ENCODE measurements at regions not wholly inside any gene's neighbourhood (a gene's known extent, or its start where the extent isn't known, plus 50 kb on each side); places are given as distances from the start of the nearest gene placed in this dataset.

DNA sequence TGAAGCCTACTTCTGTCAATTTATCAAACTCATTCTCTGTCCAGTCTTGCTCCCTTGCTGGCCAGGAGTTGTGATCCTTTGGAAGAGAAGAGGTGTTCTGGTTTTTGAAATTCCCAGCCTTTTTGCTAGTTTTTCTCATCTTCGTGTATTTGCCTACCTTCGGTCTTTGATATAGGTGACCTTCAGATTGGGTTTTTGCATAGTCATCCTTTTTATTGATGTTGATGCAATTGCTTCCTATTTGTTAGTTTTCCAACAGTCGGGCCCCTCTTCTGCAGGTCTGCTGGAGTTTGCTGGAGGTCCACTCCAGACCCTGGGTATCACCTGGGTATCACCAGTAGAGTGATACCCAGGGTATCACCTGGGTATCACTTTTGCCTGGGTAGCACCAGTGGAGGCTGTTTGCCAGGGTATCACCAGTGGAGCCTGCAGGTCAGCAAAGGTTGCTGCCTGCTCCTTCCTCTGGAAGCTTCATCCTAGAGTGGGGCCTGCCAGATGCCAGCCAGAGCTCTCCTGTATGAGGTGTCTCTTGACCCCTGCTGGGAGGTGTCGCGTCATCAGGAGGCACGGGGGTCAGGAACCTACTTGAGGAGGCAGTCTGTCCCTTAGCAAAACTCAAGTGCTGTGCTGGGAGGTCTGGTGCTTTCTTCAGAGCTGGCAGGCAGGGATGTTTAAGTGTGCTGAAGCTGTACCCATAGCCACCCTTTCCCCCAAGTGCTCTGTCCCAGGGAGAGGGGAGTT, 684.2 kb downstream of the PCDH18 start:
- no peaks in the 10 kb centered on the region for H3K9me3 ChIP-seq
- ATAC-seq (no peak), DNase-seq (no peak)
- intact Hi-C loops (cut with DNase I) = no loop called here
- no peak overlapping the region for H3K4me3 ChIP-seq
- TF ChIP-seq, protein P1, sequence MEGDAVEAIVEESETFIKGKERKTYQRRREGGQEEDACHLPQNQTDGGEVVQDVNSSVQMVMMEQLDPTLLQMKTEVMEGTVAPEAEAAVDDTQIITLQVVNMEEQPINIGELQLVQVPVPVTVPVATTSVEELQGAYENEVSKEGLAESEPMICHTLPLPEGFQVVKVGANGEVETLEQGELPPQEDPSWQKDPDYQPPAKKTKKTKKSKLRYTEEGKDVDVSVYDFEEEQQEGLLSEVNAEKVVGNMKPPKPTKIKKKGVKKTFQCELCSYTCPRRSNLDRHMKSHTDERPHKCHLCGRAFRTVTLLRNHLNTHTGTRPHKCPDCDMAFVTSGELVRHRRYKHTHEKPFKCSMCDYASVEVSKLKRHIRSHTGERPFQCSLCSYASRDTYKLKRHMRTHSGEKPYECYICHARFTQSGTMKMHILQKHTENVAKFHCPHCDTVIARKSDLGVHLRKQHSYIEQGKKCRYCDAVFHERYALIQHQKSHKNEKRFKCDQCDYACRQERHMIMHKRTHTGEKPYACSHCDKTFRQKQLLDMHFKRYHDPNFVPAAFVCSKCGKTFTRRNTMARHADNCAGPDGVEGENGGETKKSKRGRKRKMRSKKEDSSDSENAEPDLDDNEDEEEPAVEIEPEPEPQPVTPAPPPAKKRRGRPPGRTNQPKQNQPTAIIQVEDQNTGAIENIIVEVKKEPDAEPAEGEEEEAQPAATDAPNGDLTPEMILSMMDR (IDR thresholded peaks at IDR 0.05) = no peak
- H3K27me3 ChIP-seq (ENCODE audit: low read depth) = no peaks in the 10 kb centered on the region
- no peak overlapping the region for H3K27ac ChIP-seq
- H3K36me3 ChIP-seq = no peaks in the 10 kb centered on the region
- no peaks in the 10 kb centered on the region for H3K4me1 ChIP-seq

DNA sequence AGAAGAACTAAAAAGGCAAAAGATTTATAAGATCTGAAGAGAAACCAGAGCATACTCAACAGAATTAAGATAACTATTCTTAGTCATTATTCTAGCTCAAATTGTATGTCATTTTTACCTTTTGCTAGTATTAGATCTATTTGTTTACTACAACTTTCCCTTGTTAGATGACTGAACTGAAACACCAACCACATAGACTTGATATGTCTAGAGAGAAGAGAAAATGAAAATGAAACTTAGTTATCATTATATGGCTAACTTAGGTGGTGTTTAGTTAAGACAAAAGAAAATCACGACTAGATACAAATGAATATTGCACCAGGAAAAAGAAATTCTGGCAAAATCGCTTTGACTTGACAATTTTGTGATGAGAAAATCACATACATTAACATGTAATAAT, 690.8 kb downstream of the PCDH18 start:
- H3K27ac ChIP-seq = no peak overlapping the region
- no peaks in the 10 kb centered on the region for H3K27me3 ChIP-seq (ENCODE audit: low read depth)
- no peaks in the 10 kb centered on the region for H3K9me3 ChIP-seq
- H3K4me1 ChIP-seq = no peaks in the 10 kb centered on the region
- H3K36me3 ChIP-seq = no peaks in the 10 kb centered on the region
- DNase-seq (no peak), ATAC-seq (no peak)
- H3K4me3 ChIP-seq = no peak overlapping the region
- TF ChIP-seq, protein P1 (IDR thresholded peaks at IDR 0.05) = no peak
- intact Hi-C loops (cut with DNase I) = no loop called here

DNA sequence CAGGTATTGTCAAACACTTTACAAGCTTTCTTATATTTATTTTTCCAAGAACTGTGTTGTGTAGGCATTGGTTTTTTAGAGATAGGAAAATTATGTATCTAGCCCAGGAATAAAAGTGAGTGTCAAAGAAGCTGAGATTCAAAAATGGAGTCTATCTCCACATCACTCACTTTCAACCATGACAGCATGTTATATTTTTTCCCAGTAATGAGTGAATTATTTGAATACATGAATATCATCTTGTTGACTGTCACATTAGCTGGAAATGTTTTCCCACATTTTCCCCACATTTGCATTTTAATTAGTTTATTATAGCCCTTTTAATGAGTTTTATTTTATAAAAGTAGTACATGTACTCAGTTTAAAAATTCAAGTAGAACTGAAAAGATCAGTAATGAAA, 693.7 kb downstream of the PCDH18 start:
- no peak overlapping the region for H3K4me3 ChIP-seq
- no peaks in the 10 kb centered on the region for H3K36me3 ChIP-seq
- H3K9me3 ChIP-seq = no peaks in the 10 kb centered on the region
- TF ChIP-seq, protein P1 (IDR thresholded peaks at IDR 0.05) = no peak
- DNase-seq (no peak), ATAC-seq (no peak)
- H3K27me3 ChIP-seq (ENCODE audit: low read depth) = no peaks in the 10 kb centered on the region
- H3K4me1 ChIP-seq = no peaks in the 10 kb centered on the region
- intact Hi-C loops (cut with DNase I) = no loop called here
- H3K27ac ChIP-seq = no peak overlapping the region

DNA sequence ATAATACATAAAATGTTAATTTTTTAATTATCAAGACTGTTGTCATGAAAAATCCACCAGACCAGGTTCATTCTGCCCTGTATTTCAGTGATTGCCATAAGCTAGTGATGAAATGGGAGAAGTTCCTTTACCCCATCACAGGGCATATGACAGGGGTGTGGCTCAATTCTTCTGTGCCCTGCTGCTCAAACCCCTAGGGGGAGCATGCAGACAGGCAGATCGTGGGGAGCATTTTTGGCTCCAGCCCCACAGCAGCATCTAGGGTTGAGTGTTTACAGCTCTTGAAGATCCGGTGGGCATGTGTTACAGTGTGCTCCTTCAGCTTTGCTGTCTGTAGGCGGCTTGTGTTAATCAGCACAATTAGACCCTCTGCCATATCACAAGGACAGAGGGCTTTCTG, 700.7 kb downstream of the PCDH18 start:
- TF ChIP-seq, protein P1 (IDR thresholded peaks at IDR 0.05) = no peak
- ATAC-seq = no peak
- no peak overlapping the region for H3K27ac ChIP-seq
- H3K4me3 ChIP-seq = no peak overlapping the region
- intact Hi-C loops (cut with DNase I) = no loop called here
- no peaks in the 10 kb centered on the region for H3K36me3 ChIP-seq
- no peaks in the 10 kb centered on the region for H3K4me1 ChIP-seq
- DNase-seq = no peak
- no peaks in the 10 kb centered on the region for H3K9me3 ChIP-seq
- H3K27me3 ChIP-seq (ENCODE audit: low read depth) = no peaks in the 10 kb centered on the region

DNA sequence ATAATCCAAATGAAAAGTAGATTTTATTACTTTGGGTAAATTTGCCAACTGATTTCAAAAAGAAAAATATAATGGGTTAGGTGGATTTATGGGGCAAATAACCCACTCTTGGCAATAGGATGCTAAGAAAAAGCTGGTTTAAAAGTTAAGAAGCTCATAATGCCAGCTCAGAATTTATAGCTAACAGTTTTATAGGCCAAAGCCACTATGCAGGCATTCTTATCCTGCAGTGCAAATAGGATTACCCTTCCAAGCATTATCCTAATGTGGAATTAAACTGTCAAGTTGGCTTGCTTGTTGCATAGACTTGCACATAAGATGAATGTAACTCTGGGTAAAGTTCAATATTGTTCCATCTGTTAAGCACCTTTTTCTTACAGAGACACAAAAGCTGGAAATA, 703.0 kb downstream of the PCDH18 start:
- H3K9me3 ChIP-seq = no peaks in the 10 kb centered on the region
- no peaks in the 10 kb centered on the region for H3K4me1 ChIP-seq
- H3K27me3 ChIP-seq (ENCODE audit: low read depth) = no peaks in the 10 kb centered on the region
- no peaks in the 10 kb centered on the region for H3K36me3 ChIP-seq
- ATAC-seq = no peak
- no peak overlapping the region for H3K4me3 ChIP-seq
- DNase-seq = no peak
- no peak overlapping the region for H3K27ac ChIP-seq
- intact Hi-C loops (cut with DNase I) = no loop called here
- TF ChIP-seq, protein P1 (IDR thresholded peaks at IDR 0.05) = no peak

Measured in lower lobe of right lung (tissue), 2 donors.